ENCODE measurements at regions not wholly inside any gene's neighbourhood (a gene's known extent, or its start where the extent isn't known, plus 50 kb on each side); places are given as distances from the start of the nearest gene placed in this dataset.
A peak's percentile ranks its signal among the peaks of the same experiment; 100 is the strongest.

DNA sequence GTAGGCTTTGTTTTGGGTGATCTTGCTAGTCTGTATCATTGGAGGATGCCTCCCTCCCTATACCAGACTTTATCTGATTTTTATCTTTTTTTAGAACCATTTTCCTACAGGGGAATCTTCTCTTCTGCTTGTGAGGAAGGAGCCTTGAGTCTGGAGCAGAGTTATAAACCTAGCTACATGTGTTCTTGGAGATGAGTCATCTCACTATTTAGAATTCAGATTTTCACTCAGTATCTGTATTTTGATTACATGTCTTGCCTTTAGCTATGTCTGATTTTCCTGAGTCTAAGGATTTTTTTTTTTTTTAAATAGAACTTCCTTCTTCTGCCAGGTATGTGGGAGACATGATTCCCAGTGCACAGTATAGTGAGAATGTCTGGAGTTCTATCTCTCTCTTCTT is 211.6 kb upstream of the MBL2 start:
- Mint-ChIP-seq H3K27ac (ENCODE audit: unreplicated experiment) (no peak overlapping the region), H3K27me3 (ENCODE audit: unreplicated experiment) (no peaks in the 10 kb centered on the region), H3K4me3 (ENCODE audit: unreplicated experiment) (no peak overlapping the region), H3K9me3 (ENCODE audit: unreplicated experiment) (no peaks in the 10 kb centered on the region), H3K36me3 (ENCODE audit: low read depth, unreplicated experiment) (no peaks in the 10 kb centered on the region), H3K4me1 (ENCODE audit: unreplicated experiment) (no peaks in the 10 kb centered on the region)
- DNase-seq (ENCODE audit: low spot score), result no peak
- TF ChIP-seq, protein P1, sequence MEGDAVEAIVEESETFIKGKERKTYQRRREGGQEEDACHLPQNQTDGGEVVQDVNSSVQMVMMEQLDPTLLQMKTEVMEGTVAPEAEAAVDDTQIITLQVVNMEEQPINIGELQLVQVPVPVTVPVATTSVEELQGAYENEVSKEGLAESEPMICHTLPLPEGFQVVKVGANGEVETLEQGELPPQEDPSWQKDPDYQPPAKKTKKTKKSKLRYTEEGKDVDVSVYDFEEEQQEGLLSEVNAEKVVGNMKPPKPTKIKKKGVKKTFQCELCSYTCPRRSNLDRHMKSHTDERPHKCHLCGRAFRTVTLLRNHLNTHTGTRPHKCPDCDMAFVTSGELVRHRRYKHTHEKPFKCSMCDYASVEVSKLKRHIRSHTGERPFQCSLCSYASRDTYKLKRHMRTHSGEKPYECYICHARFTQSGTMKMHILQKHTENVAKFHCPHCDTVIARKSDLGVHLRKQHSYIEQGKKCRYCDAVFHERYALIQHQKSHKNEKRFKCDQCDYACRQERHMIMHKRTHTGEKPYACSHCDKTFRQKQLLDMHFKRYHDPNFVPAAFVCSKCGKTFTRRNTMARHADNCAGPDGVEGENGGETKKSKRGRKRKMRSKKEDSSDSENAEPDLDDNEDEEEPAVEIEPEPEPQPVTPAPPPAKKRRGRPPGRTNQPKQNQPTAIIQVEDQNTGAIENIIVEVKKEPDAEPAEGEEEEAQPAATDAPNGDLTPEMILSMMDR (IDR thresholded peaks at IDR 0.05; ENCODE audit: unreplicated experiment), result no peak

DNA sequence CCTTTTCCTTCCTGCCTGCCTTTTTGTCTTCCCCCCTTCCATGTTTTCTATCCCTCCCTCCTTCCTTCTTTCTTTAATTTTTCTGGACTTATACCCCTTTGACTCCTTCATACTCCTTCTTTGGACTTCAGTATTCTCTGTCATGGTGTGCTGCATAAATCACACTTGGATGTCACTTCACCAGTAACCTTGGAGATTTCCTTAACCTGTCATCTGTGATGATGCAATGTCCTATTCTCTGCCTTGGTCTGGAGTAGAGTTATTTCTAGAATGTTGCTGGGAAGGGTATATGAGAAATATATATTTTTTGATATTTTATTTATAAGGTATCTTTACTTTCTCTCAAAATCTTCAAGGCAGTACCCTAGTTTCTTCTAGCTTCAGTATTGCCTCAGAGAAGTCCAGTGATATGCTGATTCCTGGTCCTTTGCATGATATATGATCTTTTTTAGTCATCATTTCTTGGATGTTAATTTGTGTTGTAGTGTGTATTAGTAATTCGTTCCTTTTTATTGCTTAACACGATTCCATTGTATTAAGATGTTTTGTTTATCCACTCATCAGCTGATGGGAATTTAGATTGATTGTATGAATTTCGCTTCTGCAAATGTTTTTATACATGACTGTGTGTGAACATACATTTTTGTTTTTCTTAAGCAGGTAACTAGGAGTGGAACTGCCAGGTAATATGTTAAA is 206.9 kb upstream of the MBL2 start:
- Mint-ChIP-seq H3K27ac (ENCODE audit: unreplicated experiment) (no peak overlapping the region), H3K36me3 (ENCODE audit: low read depth, unreplicated experiment) (no peaks in the 10 kb centered on the region), H3K9me3 (ENCODE audit: unreplicated experiment) (no peaks in the 10 kb centered on the region), H3K27me3 (ENCODE audit: unreplicated experiment) (no peaks in the 10 kb centered on the region), H3K4me1 (ENCODE audit: unreplicated experiment) (no peaks in the 10 kb centered on the region), H3K4me3 (ENCODE audit: unreplicated experiment) (no peak overlapping the region)
- TF ChIP-seq, protein P1 (IDR thresholded peaks at IDR 0.05; ENCODE audit: unreplicated experiment), result no peak
- DNase-seq (ENCODE audit: low spot score), result no peak

DNA sequence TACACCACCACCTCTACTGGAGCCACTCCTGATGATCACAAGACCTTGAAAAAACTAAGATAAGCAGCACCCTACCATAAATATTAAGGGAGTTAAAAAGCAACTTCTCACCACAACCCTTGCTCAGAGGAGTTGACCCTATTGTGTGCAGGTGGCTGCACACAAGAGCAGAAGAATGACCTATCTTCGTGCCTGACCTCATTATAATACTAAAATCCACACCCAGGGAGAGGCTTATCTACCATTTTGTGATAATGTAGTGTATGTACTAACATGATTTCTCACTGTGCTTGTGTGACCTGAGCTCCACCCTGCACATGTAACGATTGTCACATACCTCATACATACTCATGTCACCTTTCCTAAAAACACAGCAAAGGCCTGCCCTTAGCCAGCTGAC is 205.0 kb upstream of the MBL2 start:
- Mint-ChIP-seq H3K36me3 (ENCODE audit: low read depth, unreplicated experiment) (no peaks in the 10 kb centered on the region), H3K27ac (ENCODE audit: unreplicated experiment) (no peak overlapping the region), H3K4me1 (ENCODE audit: unreplicated experiment) (no peaks in the 10 kb centered on the region)

DNA sequence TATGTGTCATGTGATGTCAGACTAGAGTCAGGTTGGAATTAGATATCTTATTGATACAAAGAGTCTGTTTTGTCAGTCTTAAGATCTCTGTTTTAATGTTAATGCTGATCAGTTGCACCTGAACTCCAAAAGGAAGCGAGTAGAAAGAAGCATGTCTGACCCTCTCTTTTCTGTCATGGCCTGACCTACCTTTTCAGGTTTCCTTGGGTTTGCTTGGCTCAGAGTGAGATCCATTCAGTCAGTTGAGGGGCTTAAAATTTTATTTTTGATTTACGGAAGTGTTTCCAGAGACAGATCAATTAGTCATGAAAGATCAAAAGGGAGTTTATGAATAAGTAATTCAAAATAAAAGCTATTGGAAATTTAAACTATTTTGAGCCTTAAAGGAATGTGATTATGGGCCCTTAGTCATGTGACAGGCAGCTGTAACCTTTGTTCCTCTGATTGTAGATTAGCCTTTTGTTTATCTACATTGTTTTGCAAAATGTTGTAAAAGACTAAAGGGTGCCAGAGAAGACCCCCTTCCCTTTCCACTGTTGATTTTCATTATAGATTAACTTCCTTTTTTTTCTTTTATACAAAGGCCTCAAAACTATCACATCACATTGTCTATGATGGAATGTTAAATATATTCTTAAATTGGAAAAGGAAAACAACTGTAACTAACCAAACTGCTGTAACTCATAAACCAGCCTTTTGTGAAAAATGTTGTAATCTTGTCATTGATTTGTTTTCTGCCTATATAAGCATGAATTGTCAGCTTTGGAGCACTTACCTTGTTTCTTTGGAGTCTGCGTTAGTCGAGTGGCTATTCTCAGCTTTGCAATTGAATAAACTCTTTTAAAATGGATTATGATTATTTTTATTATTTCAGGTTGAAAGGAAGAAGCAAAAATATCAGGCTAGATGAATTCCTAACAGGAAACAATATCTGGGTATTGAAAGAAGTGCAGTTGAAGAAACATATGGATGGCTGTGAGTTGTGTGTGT is 195.5 kb upstream of the MBL2 start:
- Mint-ChIP-seq H3K27ac (ENCODE audit: unreplicated experiment) (peak overlapping the region; percentile 25), H3K4me3 (ENCODE audit: unreplicated experiment) (no peak overlapping the region), H3K27me3 (ENCODE audit: unreplicated experiment) (peaks cover 2% of the 10 kb centered on the region), H3K36me3 (ENCODE audit: low read depth, unreplicated experiment) (no peaks in the 10 kb centered on the region), H3K4me1 (ENCODE audit: unreplicated experiment) (peaks cover 7% of the 10 kb centered on the region), H3K9me3 (ENCODE audit: unreplicated experiment) (no peaks in the 10 kb centered on the region)
- DNase-seq (ENCODE audit: low spot score), result no peak
- TF ChIP-seq, protein P1 (IDR thresholded peaks at IDR 0.05; ENCODE audit: unreplicated experiment), result no peak

More for the DNA sequence above, 205.0 kb upstream of the MBL2 start:
- no peak for DNase-seq (ENCODE audit: low spot score)
- Mint-ChIP-seq H3K9me3 (ENCODE audit: unreplicated experiment) (no peaks in the 10 kb centered on the region), H3K27me3 (ENCODE audit: unreplicated experiment) (no peaks in the 10 kb centered on the region), H3K4me3 (ENCODE audit: unreplicated experiment) (no peak overlapping the region)
- TF ChIP-seq, protein P1 (IDR thresholded peaks at IDR 0.05; ENCODE audit: unreplicated experiment), result no peak
